ENCODE measurements at regions not wholly inside any gene's neighbourhood (a gene's known extent, or its start where the extent isn't known, plus 50 kb on each side); places are given as distances from the start of the nearest gene placed in this dataset.
"Not testable (repeated sequence)": the region's sequence is repeated elsewhere in the genome, so short reads cannot be mapped to it uniquely, and the experiment has no call there.

GRCh38 chr5:56763711-56764466 lies 51.5 kb upstream of the MAP3K1 start:
- peaks cover 11% of the 10 kb centered on the region for H3K4me1 ChIP-seq (ENCODE audit: control insufficient read depth, insufficient read depth, low read length)
- no peak overlapping the region for H3K4me3 ChIP-seq (ENCODE audit: insufficient read depth, low read depth, low read length)
- H3K27ac ChIP-seq (ENCODE audit: insufficient read depth, low read depth, low read length, poor library complexity, severe bottlenecking), result no peak overlapping the region
- WGBS, 2 experiments, result 90 to 94% methylated on average over 7 of the region's 7 CpGs
- H3K27me3 ChIP-seq (ENCODE audit: control insufficient read depth, insufficient read depth, low read length, poor library complexity, severe bottlenecking), result no peaks in the 10 kb centered on the region
- H3K36me3 ChIP-seq (ENCODE audit: control insufficient read depth, insufficient read depth, low read length), result no peaks in the 10 kb centered on the region
- H3K9me3 ChIP-seq (ENCODE audit: control insufficient read depth, low read length), result no peaks in the 10 kb centered on the region

DNA sequence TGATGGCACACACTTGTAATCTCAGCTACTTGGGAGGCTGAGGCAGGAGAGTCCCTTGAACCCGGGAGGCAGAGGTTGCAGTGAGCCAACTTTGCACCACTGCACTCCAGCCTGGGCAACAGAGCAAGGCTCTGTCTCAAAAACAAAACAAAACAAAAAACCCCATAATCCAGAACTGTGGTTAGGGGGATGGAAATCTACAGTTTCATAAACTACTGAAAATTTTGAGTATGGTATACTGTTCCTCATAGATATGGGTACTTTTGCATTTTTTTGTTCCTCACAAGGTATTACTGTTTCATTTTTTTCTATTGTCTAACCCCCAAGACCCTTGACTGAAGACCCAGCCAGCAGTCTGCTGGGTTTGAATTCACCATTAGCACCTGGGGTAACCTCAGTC lies 52.2 kb upstream of the MAP3K1 start:
- Histone ChIP-seq H3K9me3 (ENCODE audit: control insufficient read depth, low read length) (no peaks in the 10 kb centered on the region), H3K27ac (ENCODE audit: insufficient read depth, low read depth, low read length, poor library complexity, severe bottlenecking) (no peak overlapping the region), H3K4me1 (ENCODE audit: control insufficient read depth, insufficient read depth, low read length) (peaks cover 11% of the 10 kb centered on the region), H3K4me3 (ENCODE audit: insufficient read depth, low read depth, low read length) (no peak overlapping the region), H3K36me3 (ENCODE audit: control insufficient read depth, insufficient read depth, low read length) (no peaks in the 10 kb centered on the region), H3K27me3 (ENCODE audit: control insufficient read depth, insufficient read depth, low read length, poor library complexity, severe bottlenecking) (no peaks in the 10 kb centered on the region)
- 94 to 100% methylated on average over 1 of the region's 1 CpG for WGBS, 2 experiments

GRCh38 chr5:56761151-56761885 lies 54.0 kb upstream of the MAP3K1 start:
- H3K4me3 ChIP-seq (ENCODE audit: insufficient read depth, low read depth, low read length), result no peak overlapping the region
- 73 to 83% methylated on average over 3 to 4 of the region's 4 CpGs for WGBS, 2 experiments
- H3K27me3 ChIP-seq (ENCODE audit: control insufficient read depth, insufficient read depth, low read length, poor library complexity, severe bottlenecking), result no peaks in the 10 kb centered on the region
- H3K36me3 ChIP-seq (ENCODE audit: control insufficient read depth, insufficient read depth, low read length), result no peaks in the 10 kb centered on the region
- no peaks in the 10 kb centered on the region for H3K9me3 ChIP-seq (ENCODE audit: control insufficient read depth, low read length)
- peaks cover 11% of the 10 kb centered on the region for H3K4me1 ChIP-seq (ENCODE audit: control insufficient read depth, insufficient read depth, low read length)
- no peak overlapping the region for H3K27ac ChIP-seq (ENCODE audit: insufficient read depth, low read depth, low read length, poor library complexity, severe bottlenecking)

- Histone ChIP-seq H3K4me1 (ENCODE audit: control insufficient read depth, insufficient read depth, low read length) (peaks cover 11% of the 10 kb centered on the region), H3K36me3 (ENCODE audit: control insufficient read depth, insufficient read depth, low read length) (no peaks in the 10 kb centered on the region), H3K9me3 (ENCODE audit: control insufficient read depth, low read length) (no peaks in the 10 kb centered on the region), H3K4me3 (ENCODE audit: insufficient read depth, low read depth, low read length) (no peak overlapping the region), H3K27me3 (ENCODE audit: control insufficient read depth, insufficient read depth, low read length, poor library complexity, severe bottlenecking) (no peaks in the 10 kb centered on the region), H3K27ac (ENCODE audit: insufficient read depth, low read depth, low read length, poor library complexity, severe bottlenecking) (no peak overlapping the region)
- WGBS, 2 experiments, result 45 to 53% methylated on average over 5 of the region's 5 CpGs
Observed at GRCh38 chr5:56760723-56761122, 54.6 kb upstream of the MAP3K1 start.

DNA sequence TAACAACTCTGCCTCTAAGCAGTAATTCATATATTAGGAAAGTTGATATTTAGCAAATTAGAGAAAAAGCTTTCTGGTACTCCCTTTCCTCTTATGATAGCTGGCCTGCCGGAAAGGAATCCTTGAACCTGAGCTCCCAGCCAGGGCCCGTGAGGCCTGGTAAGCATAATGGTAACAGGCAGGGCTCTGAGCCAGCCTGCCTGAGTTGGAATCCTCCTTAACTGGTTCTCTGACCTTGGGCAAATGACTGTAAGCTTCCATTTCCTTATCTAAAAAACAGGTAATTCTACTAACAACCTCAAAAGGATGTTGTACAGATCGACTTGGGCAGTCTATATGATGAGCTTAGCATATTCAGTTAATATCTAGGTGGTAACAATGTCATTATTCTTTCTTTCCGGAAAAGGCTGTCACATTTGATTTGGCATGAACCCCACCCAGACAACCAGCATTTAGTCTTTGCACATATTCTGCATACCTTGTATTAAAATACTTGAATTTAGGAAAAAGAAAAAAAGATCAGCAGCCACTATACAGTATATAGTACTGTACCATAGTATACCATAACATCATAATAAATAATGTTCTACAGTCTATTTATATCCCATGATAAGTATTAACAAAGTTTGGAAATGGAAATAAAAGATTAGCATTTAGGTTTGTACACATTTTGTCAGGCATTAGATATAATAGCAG lies 55.7 kb upstream of the MAP3K1 start:
- H3K27me3 ChIP-seq (ENCODE audit: control insufficient read depth, insufficient read depth, low read length, poor library complexity, severe bottlenecking), result no peaks in the 10 kb centered on the region
- no peaks in the 10 kb centered on the region for H3K36me3 ChIP-seq (ENCODE audit: control insufficient read depth, insufficient read depth, low read length)
- H3K4me1 ChIP-seq (ENCODE audit: control insufficient read depth, insufficient read depth, low read length), result peaks cover 11% of the 10 kb centered on the region
- no peak overlapping the region for H3K4me3 ChIP-seq (ENCODE audit: insufficient read depth, low read depth, low read length)
- 88 to 90% methylated on average over 3 to 4 of the region's 4 CpGs for WGBS, 2 experiments
- H3K27ac ChIP-seq (ENCODE audit: insufficient read depth, low read depth, low read length, poor library complexity, severe bottlenecking), result no peak overlapping the region
- H3K9me3 ChIP-seq (ENCODE audit: control insufficient read depth, low read length), result no peaks in the 10 kb centered on the region

- Histone ChIP-seq H3K27ac (ENCODE audit: insufficient read depth, low read depth, low read length, poor library complexity, severe bottlenecking) (no peak overlapping the region), H3K4me3 (ENCODE audit: insufficient read depth, low read depth, low read length) (no peak overlapping the region), H3K27me3 (ENCODE audit: control insufficient read depth, insufficient read depth, low read length, poor library complexity, severe bottlenecking) (no peaks in the 10 kb centered on the region), H3K9me3 (ENCODE audit: control insufficient read depth, low read length) (no peaks in the 10 kb centered on the region), H3K4me1 (ENCODE audit: control insufficient read depth, insufficient read depth, low read length) (peaks cover 11% of the 10 kb centered on the region), H3K36me3 (ENCODE audit: control insufficient read depth, insufficient read depth, low read length) (no peaks in the 10 kb centered on the region)
- 89% methylated on average over 5 of the region's 5 CpGs for WGBS, 2 experiments
Observed at GRCh38 chr5:56757077-56757476, 58.3 kb upstream of the MAP3K1 start.

GRCh38 chr5:56755036-56755555 lies 60.3 kb upstream of the MAP3K1 start:
- no peaks in the 10 kb centered on the region for H3K4me1 ChIP-seq (ENCODE audit: control insufficient read depth, insufficient read depth, low read length)
- no peak overlapping the region for H3K27ac ChIP-seq (ENCODE audit: insufficient read depth, low read depth, low read length, poor library complexity, severe bottlenecking)
- no peaks in the 10 kb centered on the region for H3K27me3 ChIP-seq (ENCODE audit: control insufficient read depth, insufficient read depth, low read length, poor library complexity, severe bottlenecking)
- H3K4me3 ChIP-seq (ENCODE audit: insufficient read depth, low read depth, low read length), result no peak overlapping the region
- 88 to 98% methylated on average over 3 of the region's 3 CpGs for WGBS, 2 experiments
- no peaks in the 10 kb centered on the region for H3K36me3 ChIP-seq (ENCODE audit: control insufficient read depth, insufficient read depth, low read length)
- no peaks in the 10 kb centered on the region for H3K9me3 ChIP-seq (ENCODE audit: control insufficient read depth, low read length)

DNA sequence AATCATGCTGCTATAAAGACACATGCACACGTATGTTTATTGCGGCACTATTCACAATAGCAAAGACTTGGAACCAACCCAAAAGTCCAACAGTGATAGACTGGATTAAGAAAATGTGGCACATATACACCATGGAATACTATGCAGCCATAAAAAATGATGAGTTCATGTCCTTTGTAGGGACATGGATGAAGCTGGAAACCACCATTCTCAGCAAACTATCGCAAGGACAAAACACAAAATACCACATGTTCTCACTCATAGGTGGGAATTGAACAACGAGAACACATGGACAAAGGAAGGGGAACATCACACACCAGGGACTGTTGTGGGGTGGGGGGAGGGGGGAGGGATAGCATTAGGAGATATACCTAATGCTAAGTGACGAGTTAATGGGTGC lies 61.8 kb upstream of the MAP3K1 start:
- WGBS, 2 experiments, result 100% methylated on average over 2 of the region's 5 CpGs; no CpG with 5 or more reads in 1 of the 2 experiments
- H3K4me1 ChIP-seq (ENCODE audit: control insufficient read depth, insufficient read depth, low read length); H3K27ac ChIP-seq (ENCODE audit: insufficient read depth, low read depth, low read length, poor library complexity, severe bottlenecking); H3K36me3 ChIP-seq (ENCODE audit: control insufficient read depth, insufficient read depth, low read length); H3K4me3 ChIP-seq (ENCODE audit: insufficient read depth, low read depth, low read length); H3K27me3 ChIP-seq (ENCODE audit: control insufficient read depth, insufficient read depth, low read length, poor library complexity, severe bottlenecking); H3K9me3 ChIP-seq (ENCODE audit: control insufficient read depth, low read length): not testable (repeated sequence)

DNA sequence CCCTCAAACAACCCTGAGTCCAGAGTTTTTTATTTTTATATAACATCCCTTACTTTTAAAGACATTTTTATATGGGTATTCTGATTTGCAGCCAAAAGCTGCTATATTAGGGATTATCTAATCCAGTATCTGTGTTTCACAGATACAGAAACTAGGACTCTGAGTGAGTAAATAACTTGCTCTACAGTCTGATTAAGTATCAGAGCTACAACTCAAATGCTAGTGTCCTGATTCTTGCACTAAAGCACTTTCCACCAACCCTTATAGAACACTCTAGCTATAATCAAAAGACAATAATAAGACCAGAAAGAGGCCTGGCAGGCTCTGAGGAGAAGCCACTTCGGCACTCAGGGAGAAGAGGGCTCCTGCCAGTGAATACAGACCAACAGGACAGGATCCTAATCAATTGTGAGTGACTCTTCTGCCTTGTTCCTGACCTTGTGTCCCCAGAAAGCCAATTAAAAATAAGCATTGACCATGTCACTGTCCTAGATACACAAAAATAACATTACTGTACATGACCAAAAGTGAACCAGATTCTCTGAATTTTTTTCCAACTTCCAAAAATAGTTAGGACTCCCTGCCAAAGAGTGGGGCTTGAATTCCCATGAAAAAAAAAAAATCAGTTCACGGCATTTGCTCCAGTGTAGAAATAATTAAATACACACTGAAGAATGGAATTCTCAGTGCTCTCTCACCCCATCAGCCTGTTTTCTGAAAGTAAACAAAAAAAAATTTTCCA lies 63.6 kb upstream of the MAP3K1 start:
- Histone ChIP-seq H3K27ac (ENCODE audit: insufficient read depth, low read depth, low read length, poor library complexity, severe bottlenecking) (no peak overlapping the region), H3K9me3 (ENCODE audit: control insufficient read depth, low read length) (no peaks in the 10 kb centered on the region), H3K36me3 (ENCODE audit: control insufficient read depth, insufficient read depth, low read length) (no peaks in the 10 kb centered on the region), H3K4me1 (ENCODE audit: control insufficient read depth, insufficient read depth, low read length) (no peaks in the 10 kb centered on the region), H3K4me3 (ENCODE audit: insufficient read depth, low read depth, low read length) (no peak overlapping the region), H3K27me3 (ENCODE audit: control insufficient read depth, insufficient read depth, low read length, poor library complexity, severe bottlenecking) (no peaks in the 10 kb centered on the region)
- WGBS, 2 experiments, result 90 to 97% methylated on average over 1 to 2 of the region's 2 CpGs

Measured in ectodermal cell (in vitro differentiated cells).